H9 (cell line): ENCODE measurements at regions not wholly inside any gene's neighbourhood (a gene's known extent, or its start where the extent isn't known, plus 50 kb on each side); places are given as distances from the start of the nearest gene placed in this dataset.
A peak's percentile ranks its signal among the peaks of the same experiment; 100 is the strongest.
"Not testable (repeated sequence)": the region's sequence is repeated elsewhere in the genome, so short reads cannot be mapped to it uniquely, and the experiment has no call there.

ENCODE experiments used
- DNase-seq: peaks from one replicate; pipeline ENCODE4 v3.0.0-alpha.2; 2017
- H2AFZ ChIP-seq: one replicate; pipeline ENCODE4 v1.6.1; 2013; ENCODE audit warnings: mild to moderate bottlenecking, low read length, control low read depth, moderate library complexity
- H2AK5ac ChIP-seq: 2 replicates; pipeline ENCODE4 v1.6.1; 2013; ENCODE audit warnings: low read length, control low read depth, mixed read lengths; ENCODE audit not compliant: insufficient read length
- H2BK120ac ChIP-seq: one replicate; pipeline ENCODE4 v1.6.1; 2013; ENCODE audit warnings: low read depth, mild to moderate bottlenecking, low read length, control low read depth, inconsistent platforms; ENCODE audit not compliant: poor library complexity, severe bottlenecking
- H2BK12ac ChIP-seq: 2 replicates; pipeline ENCODE4 v1.6.1; 2013; ENCODE audit warnings: low read length, control low read depth, mixed read lengths, low read depth; ENCODE audit not compliant: insufficient read length
- H2BK15ac ChIP-seq: 2 replicates; pipeline ENCODE4 v1.6.1; 2013; ENCODE audit warnings: low read depth, low read length, control low read depth
- H2BK20ac ChIP-seq: one replicate; pipeline ENCODE4 v1.6.1; 2013; ENCODE audit warnings: low read depth, mild to moderate bottlenecking, low read length, control low read depth, inconsistent platforms; ENCODE audit not compliant: poor library complexity, severe bottlenecking
- H2BK5ac ChIP-seq: 2 replicates; pipeline ENCODE4 v1.6.1; 2013; ENCODE audit warnings: low read length, control low read depth, mixed read lengths; ENCODE audit not compliant: insufficient read length
- H3K14ac ChIP-seq: 2 replicates; pipeline ENCODE4 v1.6.1; 2013; ENCODE audit warnings: low read length, control low read depth; ENCODE audit not compliant: insufficient read depth
- H3K18ac ChIP-seq: 2 replicates; pipeline ENCODE4 v1.6.1; 2013; ENCODE audit warnings: low read depth, mild to moderate bottlenecking, mixed read lengths, low read length, control low read depth; ENCODE audit not compliant: insufficient read length
- H3K23ac ChIP-seq: 2 replicates; pipeline ENCODE4 v1.6.1; 2013; ENCODE audit warnings: low read length, control low read depth, mixed read lengths, low read depth; ENCODE audit not compliant: insufficient read length
- H3K23me2 ChIP-seq: 2 replicates; pipeline ENCODE4 v1.6.1; 2013; ENCODE audit warnings: low read depth, mild to moderate bottlenecking, mixed read lengths, low read length, control low read depth; ENCODE audit not compliant: insufficient read length, poor library complexity, severe bottlenecking
- H3K27ac ChIP-seq: 2 replicates; pipeline ENCODE4 v1.5.1; 2013; ENCODE audit warnings: low read length, control low read depth, mixed read lengths, low read depth; ENCODE audit not compliant: insufficient read length
- H3K27me3 ChIP-seq: 2 replicates; pipeline ENCODE4 v1.6.1; 2013; ENCODE audit warnings: low read length, control low read depth, inconsistent platforms; ENCODE audit not compliant: insufficient read depth
- H3K4ac ChIP-seq: 2 replicates; pipeline ENCODE4 v1.6.1; 2013; ENCODE audit warnings: low read depth, mild to moderate bottlenecking, control low read depth, inconsistent platforms, low read length, moderate library complexity
- H3K4me1 ChIP-seq: 2 replicates; pipeline ENCODE4 v1.6.1; 2013; ENCODE audit warnings: low read length, control low read depth, inconsistent platforms; ENCODE audit not compliant: insufficient read depth
- H3K4me2 ChIP-seq: 2 replicates; pipeline ENCODE4 v1.6.1; 2013; ENCODE audit warnings: low read length, control low read depth, mixed read lengths; ENCODE audit not compliant: insufficient read length, insufficient read depth
- H3K56ac ChIP-seq: 2 replicates; pipeline ENCODE4 v1.6.1; 2013; ENCODE audit warnings: low read depth, mild to moderate bottlenecking, mixed read lengths, low read length, control low read depth; ENCODE audit not compliant: insufficient read length
- H3K79me1 ChIP-seq: 2 replicates; pipeline ENCODE4 v1.6.1; 2013; ENCODE audit warnings: low read depth, mild to moderate bottlenecking, moderate library complexity, low read length, control low read depth, inconsistent platforms; ENCODE audit not compliant: insufficient read depth, poor library complexity, severe bottlenecking
- H3K79me2 ChIP-seq: 2 replicates; pipeline ENCODE4 v1.6.1; 2013; ENCODE audit warnings: low read length, control low read depth, inconsistent platforms; ENCODE audit not compliant: insufficient read depth
- H3K9ac ChIP-seq: 2 replicates; pipeline ENCODE4 v1.6.1; 2013; ENCODE audit warnings: low read length, control low read depth, mixed read lengths; ENCODE audit not compliant: insufficient read length; ENCODE audit errors: extremely low read depth
- H3K9me3 ChIP-seq: one replicate; pipeline ENCODE4 v1.6.1; 2013; ENCODE audit warnings: low read depth, low read length, inconsistent platforms; ENCODE audit not compliant: control insufficient read depth
- H3T11ph ChIP-seq: one replicate; pipeline ENCODE4 v1.6.1; 2013; ENCODE audit warnings: mild to moderate bottlenecking, low read length, control low read depth, inconsistent platforms
- H4K20me1 ChIP-seq: one replicate; pipeline ENCODE4 v1.6.1; 2013; ENCODE audit not compliant: control insufficient read depth, insufficient read length, insufficient read depth
- H4K5ac ChIP-seq: 2 replicates; pipeline ENCODE4 v1.6.1; 2013; ENCODE audit warnings: low read depth, mild to moderate bottlenecking, mixed read lengths, low read length, control low read depth; ENCODE audit not compliant: insufficient read length
- H4K8ac ChIP-seq: replicated peaks from 2 replicates; pipeline ENCODE4 v1.6.1; 2013; ENCODE audit warnings: low read length, control low read depth, mixed read lengths, low read depth; ENCODE audit not compliant: insufficient read length
- H4K91ac ChIP-seq: 2 replicates; pipeline ENCODE4 v1.6.1; 2013; ENCODE audit warnings: low read depth, mild to moderate bottlenecking, moderate library complexity, mixed read lengths, low read length, control low read depth; ENCODE audit not compliant: insufficient read length
- H3K27ac Mint-ChIP-seq, 3 experiments: 2 replicates in 2 of 3; 3 replicates in 1 of 3; pipeline ENCODE4 v1.8.0; 2020 to 2021; ENCODE audit warnings: mixed read lengths in 3 of 3, mild to moderate bottlenecking in 1 of 3, moderate library complexity in 1 of 3
- H3K27me3 Mint-ChIP-seq: 2 replicates; pipeline ENCODE4 v1.8.0; 2021; ENCODE audit warnings: low read depth, mild to moderate bottlenecking, moderate library complexity, mixed read lengths
- H3K36me3 Mint-ChIP-seq, 3 experiments: 2 replicates in 2 of 3; 3 replicates in 1 of 3; pipeline ENCODE4 v1.8.0; 2020 to 2021; ENCODE audit warnings: low read depth in 3 of 3, mixed read lengths in 3 of 3; ENCODE audit not compliant: insufficient read depth in 1 of 3
- H3K4me1 Mint-ChIP-seq, 2 experiments: 2 replicates each; pipeline ENCODE4 v1.8.0; 2020; ENCODE audit warnings: mixed read lengths in 2 of 2
- H3K4me3 Mint-ChIP-seq, 2 experiments: 2 replicates in 1 of 2; 3 replicates in 1 of 2; pipeline ENCODE4 v1.8.0; 2020 to 2021; ENCODE audit warnings: mild to moderate bottlenecking in 2 of 2, mixed read lengths in 2 of 2, moderate library complexity in 1 of 2
- H3K9me3 Mint-ChIP-seq, 2 experiments: 2 replicates in 1 of 2; 3 replicates in 1 of 2; pipeline ENCODE4 v1.8.0; 2020; ENCODE audit warnings: mild to moderate bottlenecking in 2 of 2, mixed read lengths in 2 of 2, moderate library complexity in 1 of 2
- WGBS: extraction: QIAGEN DNeasy Blood & Tissue Kit; methylation state at CpG from one replicate; pipeline ENCODE4 v1.1.7; 2013; ENCODE audit warnings: missing lambda C conversion rate, low lambda C conversion rate, mixed read lengths; ENCODE audit not compliant: insufficient read length; ENCODE audit errors: extremely low coverage; 5-methylcytosine and 5-hydroxymethylcytosine counted together
- TF ChIP-seq, protein P1 (sequence below): fragments of 200-600 bp; sonication (generic); conservative IDR thresholded peaks from 3 replicates; pipeline ENCODE4 v1.8.0; 2021; ENCODE audit warnings: antibody characterized with exemption, mild to moderate bottlenecking

DNA sequence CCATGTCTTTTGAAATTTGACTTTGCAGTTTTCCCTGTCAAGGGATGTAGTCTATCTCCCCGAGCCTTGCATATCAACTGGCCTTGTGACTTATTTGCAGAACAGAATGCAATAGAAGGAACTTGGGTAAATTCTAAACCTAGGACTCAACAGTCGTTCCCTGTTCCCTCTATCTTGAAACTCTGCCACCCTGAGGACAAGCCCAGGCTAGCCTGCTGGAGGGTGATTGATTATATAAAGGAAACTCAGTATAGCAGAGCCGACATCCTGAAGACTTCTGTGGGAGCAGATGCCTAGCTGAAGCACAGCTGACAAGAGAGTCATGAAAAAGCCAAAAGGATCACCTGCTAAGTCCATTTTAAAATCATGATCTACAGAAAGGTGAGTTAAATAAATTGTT is 285.1 kb downstream of the TGIF2LX start:
- not testable (repeated sequence) for H2BK120ac ChIP-seq, H3K27me3 Mint-ChIP-seq, H3K23me2 ChIP-seq, H3K9me3 Mint-ChIP-seq, H3K56ac ChIP-seq, H2BK20ac ChIP-seq, H2AFZ ChIP-seq, H3T11ph ChIP-seq, H3K23ac ChIP-seq, H3K9ac ChIP-seq, H3K79me1 ChIP-seq, H2BK5ac ChIP-seq, H2AK5ac ChIP-seq, H3K4me3 Mint-ChIP-seq, H3K14ac ChIP-seq, H2BK15ac ChIP-seq, H3K4ac ChIP-seq, H4K91ac ChIP-seq, H3K79me2 ChIP-seq, H3K4me1 Mint-ChIP-seq, H3K9me3 ChIP-seq, H3K27ac ChIP-seq, H3K4me1 ChIP-seq, H4K5ac ChIP-seq, H3K27ac Mint-ChIP-seq, H4K8ac ChIP-seq, H3K18ac ChIP-seq, H3K27me3 ChIP-seq, DNase-seq, H2BK12ac ChIP-seq, H4K20me1 ChIP-seq, H3K4me2 ChIP-seq
- WGBS: no CpG with 5 or more reads among the region's 3 CpGs
- peaks cover 1 to 16% (median 4%) of the 10 kb centered on the region in 3 experiments; a peak in 5 of 7 replicates for H3K36me3 Mint-ChIP-seq
- TF ChIP-seq, protein P1, sequence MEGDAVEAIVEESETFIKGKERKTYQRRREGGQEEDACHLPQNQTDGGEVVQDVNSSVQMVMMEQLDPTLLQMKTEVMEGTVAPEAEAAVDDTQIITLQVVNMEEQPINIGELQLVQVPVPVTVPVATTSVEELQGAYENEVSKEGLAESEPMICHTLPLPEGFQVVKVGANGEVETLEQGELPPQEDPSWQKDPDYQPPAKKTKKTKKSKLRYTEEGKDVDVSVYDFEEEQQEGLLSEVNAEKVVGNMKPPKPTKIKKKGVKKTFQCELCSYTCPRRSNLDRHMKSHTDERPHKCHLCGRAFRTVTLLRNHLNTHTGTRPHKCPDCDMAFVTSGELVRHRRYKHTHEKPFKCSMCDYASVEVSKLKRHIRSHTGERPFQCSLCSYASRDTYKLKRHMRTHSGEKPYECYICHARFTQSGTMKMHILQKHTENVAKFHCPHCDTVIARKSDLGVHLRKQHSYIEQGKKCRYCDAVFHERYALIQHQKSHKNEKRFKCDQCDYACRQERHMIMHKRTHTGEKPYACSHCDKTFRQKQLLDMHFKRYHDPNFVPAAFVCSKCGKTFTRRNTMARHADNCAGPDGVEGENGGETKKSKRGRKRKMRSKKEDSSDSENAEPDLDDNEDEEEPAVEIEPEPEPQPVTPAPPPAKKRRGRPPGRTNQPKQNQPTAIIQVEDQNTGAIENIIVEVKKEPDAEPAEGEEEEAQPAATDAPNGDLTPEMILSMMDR: peak; percentile 32; the same call in 2 of the 3 replicates
